Peyer's patch (tissue), 4 donors: ENCODE measurements at regions not wholly inside any gene's neighbourhood (a gene's known extent, or its start where the extent isn't known, plus 50 kb on each side); places are given as distances from the start of the nearest gene placed in this dataset.

Experiments
- DNase-seq, 3 donors: peaks; one replicate each; pipeline ENCODE4 v3.0.0-alpha.2; 2017 to 2019
- H3K27ac ChIP-seq, 4 donors: fragments of 200-600 bp; sonication (generic); one replicate each; pipeline ENCODE4 v1.5.1; 2016 to 2019
- H3K27me3 ChIP-seq, 2 donors: fragments of 200-600 bp; sonication (generic); one replicate each; pipeline ENCODE4 v1.5.1; 2019
- H3K36me3 ChIP-seq, 3 donors: fragments of 200-600 bp; sonication (generic); one replicate each; pipeline ENCODE4 v1.5.1; 2016 to 2019
- H3K4me1 ChIP-seq, 4 donors: fragments of 200-600 bp; sonication (generic); one replicate each; pipeline ENCODE4 v1.5.1; 2016 to 2019
- H3K4me3 ChIP-seq, 4 donors: fragments of 200-600 bp; sonication (generic); 1 replicate in 3 of 4; 2 replicates in 1 of 4; pipeline ENCODE4 v1.5.1; 2016 to 2019; ENCODE audit warnings: mild to moderate bottlenecking in 1 of 4
- H3K9me3 ChIP-seq, 4 donors: fragments of 200-600 bp; sonication (generic); one replicate each; pipeline ENCODE4 v1.5.1; 2016 to 2019; ENCODE audit warnings: mild to moderate bottlenecking in 1 of 4
- POLR2A ChIP-seq, 2 donors: fragments of 450-650 bp; IDR thresholded peaks; one replicate each; pipeline ENCODE4 v1.5.1; 2017; ENCODE audit warnings: antibody characterized with exemption in 2 of 2, mild to moderate bottlenecking in 2 of 2, moderate library complexity in 2 of 2
- TF ChIP-seq, protein P1 (sequence below), 6 experiments: fragments of 450-650 bp in 4 of 6; fragments of 200-600 bp in 2 of 6; sonication (generic) in 1 of 6; IDR thresholded peaks; one replicate each; pipeline ENCODE4 v1.5.1; 2017 to 2019; ENCODE audit warnings: antibody characterized with exemption in 6 of 6, mild to moderate bottlenecking in 3 of 6, moderate library complexity in 1 of 6

DNA sequence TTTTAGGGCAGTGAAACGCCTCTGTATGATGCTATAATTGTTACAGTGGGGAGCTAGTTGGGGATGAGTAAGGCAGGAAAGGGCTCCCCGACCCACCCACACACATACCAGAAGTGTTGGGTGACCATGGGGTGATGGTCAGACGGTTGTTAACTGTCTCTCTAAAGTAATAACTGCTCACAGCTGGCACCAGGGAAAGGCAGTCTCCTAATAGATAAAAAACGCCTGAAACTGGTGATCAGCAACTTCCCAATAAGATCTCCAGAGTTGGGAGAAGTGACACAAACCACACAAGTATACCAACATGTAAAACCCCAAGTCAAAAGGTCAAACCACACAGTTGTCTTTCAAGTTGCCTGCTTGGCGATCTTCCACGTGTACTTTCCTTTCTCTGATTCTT is 346.5 kb upstream of the CNTN4 start:
- TF ChIP-seq, protein P1, sequence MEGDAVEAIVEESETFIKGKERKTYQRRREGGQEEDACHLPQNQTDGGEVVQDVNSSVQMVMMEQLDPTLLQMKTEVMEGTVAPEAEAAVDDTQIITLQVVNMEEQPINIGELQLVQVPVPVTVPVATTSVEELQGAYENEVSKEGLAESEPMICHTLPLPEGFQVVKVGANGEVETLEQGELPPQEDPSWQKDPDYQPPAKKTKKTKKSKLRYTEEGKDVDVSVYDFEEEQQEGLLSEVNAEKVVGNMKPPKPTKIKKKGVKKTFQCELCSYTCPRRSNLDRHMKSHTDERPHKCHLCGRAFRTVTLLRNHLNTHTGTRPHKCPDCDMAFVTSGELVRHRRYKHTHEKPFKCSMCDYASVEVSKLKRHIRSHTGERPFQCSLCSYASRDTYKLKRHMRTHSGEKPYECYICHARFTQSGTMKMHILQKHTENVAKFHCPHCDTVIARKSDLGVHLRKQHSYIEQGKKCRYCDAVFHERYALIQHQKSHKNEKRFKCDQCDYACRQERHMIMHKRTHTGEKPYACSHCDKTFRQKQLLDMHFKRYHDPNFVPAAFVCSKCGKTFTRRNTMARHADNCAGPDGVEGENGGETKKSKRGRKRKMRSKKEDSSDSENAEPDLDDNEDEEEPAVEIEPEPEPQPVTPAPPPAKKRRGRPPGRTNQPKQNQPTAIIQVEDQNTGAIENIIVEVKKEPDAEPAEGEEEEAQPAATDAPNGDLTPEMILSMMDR (IDR thresholded peaks at IDR 0.05), result no peak
- no peak for TF ChIP-seq POLR2A (IDR thresholded peaks at IDR 0.05)
- Histone ChIP-seq H3K36me3 (no peaks in the 10 kb centered on the region), H3K27me3 (no peaks in the 10 kb centered on the region), H3K9me3 (no peaks in the 10 kb centered on the region), H3K4me1 (no peaks in the 10 kb centered on the region), H3K27ac (no peak overlapping the region), H3K4me3 (no peak overlapping the region)
- DNase-seq, result no peak

DNA sequence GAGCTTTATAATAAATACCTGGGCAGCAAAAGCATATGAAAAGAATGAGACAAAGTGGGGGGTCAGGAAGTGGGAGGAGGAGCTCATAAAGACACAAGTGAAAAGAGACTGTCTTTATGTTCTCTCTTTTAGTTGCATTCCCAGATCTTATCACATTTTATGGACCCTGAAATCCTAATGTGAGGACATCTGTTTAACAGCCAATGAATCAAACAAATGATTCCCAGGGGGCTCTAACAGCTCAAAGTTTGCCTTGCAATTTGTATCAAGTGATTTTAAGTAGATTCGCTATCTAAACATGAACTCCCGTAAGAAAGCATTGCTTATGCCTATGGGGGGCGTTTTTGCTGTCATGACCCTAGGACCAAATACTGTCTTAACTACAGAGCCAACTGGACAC is 332.3 kb upstream of the CNTN4 start:
- TF ChIP-seq, protein P1 (IDR thresholded peaks at IDR 0.05), result no peak
- TF ChIP-seq POLR2A (IDR thresholded peaks at IDR 0.05), result no peak
- no peak overlapping the region for H3K4me3 ChIP-seq
- H3K9me3 ChIP-seq, result no peaks in the 10 kb centered on the region
- no peaks in the 10 kb centered on the region for H3K36me3 ChIP-seq
- H3K27ac ChIP-seq, result no peak overlapping the region
- H3K4me1 ChIP-seq, result no peaks in the 10 kb centered on the region
- no peaks in the 10 kb centered on the region for H3K27me3 ChIP-seq
- DNase-seq, result no peak

DNA sequence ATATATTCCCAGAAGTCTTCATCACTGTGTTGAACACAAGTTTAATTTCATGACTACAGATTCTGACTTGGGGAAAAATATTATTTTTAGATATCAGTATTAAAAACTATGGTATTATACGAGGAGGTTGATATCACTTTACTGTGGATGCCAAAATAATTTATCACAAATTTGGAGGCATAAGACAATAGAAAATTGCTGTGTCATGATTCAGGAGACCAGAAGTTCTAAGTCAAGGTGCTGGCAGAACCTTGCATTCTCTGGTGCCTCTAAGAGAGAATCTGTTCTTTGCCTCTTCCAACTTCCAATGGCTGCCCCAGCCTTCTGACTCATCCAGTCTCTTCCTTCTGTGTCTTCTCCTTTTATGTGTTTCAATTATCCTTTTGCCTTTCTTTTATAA is 325.0 kb upstream of the CNTN4 start:
- H3K4me1 ChIP-seq, result no peaks in the 10 kb centered on the region
- TF ChIP-seq, protein P1 (IDR thresholded peaks at IDR 0.05), result no peak
- no peak for TF ChIP-seq POLR2A (IDR thresholded peaks at IDR 0.05)
- no peaks in the 10 kb centered on the region for H3K27me3 ChIP-seq
- H3K9me3 ChIP-seq, result no peaks in the 10 kb centered on the region
- H3K36me3 ChIP-seq, result no peaks in the 10 kb centered on the region
- H3K4me3 ChIP-seq, result no peak overlapping the region
- H3K27ac ChIP-seq, result no peak overlapping the region
- DNase-seq, result no peak

DNA sequence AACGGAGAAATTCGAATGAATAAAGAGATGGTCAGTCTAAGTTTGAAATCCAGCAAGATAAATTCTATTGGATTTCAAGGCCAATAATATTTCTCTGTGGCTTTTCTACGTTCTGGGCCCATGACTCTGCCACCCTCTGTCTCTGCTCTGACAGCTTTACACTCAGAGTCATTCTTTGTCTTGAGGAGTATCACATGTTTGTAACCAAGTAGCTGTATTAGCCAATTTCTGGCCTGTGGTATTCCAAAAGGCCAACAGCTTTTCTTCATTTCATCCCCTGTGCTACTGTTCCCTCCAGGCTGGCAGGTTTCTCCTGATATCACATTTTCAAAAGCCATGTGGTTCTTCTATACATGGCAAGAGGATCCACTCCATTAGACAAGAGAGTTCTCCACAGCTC is 324.1 kb upstream of the CNTN4 start:
- Histone ChIP-seq H3K4me3 (no peak overlapping the region), H3K36me3 (no peaks in the 10 kb centered on the region), H3K27me3 (no peaks in the 10 kb centered on the region), H3K27ac (no peak overlapping the region), H3K9me3 (no peaks in the 10 kb centered on the region), H3K4me1 (no peaks in the 10 kb centered on the region)
- no peak for DNase-seq
- TF ChIP-seq POLR2A (IDR thresholded peaks at IDR 0.05), result no peak
- TF ChIP-seq, protein P1 (IDR thresholded peaks at IDR 0.05), result no peak

DNA sequence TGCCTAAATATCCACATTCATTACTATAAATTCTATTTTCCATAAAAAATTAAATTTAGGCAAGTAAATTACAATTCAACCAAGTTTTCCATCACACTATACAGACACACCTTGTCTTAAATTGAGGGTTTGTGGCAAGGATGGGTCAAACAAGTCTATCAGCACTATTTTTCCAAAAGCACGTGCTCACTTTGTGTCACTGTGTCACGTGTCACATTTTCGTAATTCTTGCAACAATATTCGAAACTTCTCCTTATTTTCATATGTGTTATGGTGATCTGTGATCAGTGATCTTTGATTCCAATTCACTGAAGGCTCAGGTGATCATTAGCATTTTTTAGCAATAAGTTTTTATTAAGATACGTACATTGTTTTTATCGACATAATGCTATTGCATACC is 323.3 kb upstream of the CNTN4 start:
- no peaks in the 10 kb centered on the region for H3K9me3 ChIP-seq
- TF ChIP-seq, protein P1 (IDR thresholded peaks at IDR 0.05), result no peak
- no peak for TF ChIP-seq POLR2A (IDR thresholded peaks at IDR 0.05)
- H3K4me1 ChIP-seq, result no peaks in the 10 kb centered on the region
- no peaks in the 10 kb centered on the region for H3K36me3 ChIP-seq
- no peak overlapping the region for H3K27ac ChIP-seq
- H3K4me3 ChIP-seq, result no peak overlapping the region
- no peak for DNase-seq
- H3K27me3 ChIP-seq, result no peaks in the 10 kb centered on the region

DNA sequence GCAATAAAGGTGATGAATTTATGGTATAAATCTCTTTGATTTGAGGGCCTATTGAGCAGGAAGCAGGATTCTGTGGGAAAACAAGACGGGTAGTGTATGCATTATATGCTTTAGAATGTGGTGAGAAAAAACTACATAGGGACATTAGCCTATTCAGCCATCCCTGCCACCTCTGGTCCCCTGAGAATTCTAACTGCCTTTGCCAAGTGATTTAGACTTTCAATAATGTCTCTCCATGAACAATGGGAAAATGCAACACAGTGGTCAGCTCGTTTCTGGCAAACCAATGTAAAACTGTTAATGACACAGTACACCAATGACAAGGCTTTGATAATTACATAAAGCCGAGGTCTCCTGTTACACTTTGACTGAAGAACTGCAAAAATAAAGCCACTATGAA is 314.7 kb upstream of the CNTN4 start:
- H3K4me3 ChIP-seq, result no peak overlapping the region
- no peaks in the 10 kb centered on the region for H3K9me3 ChIP-seq
- no peaks in the 10 kb centered on the region for H3K4me1 ChIP-seq
- H3K27ac ChIP-seq, result no peak overlapping the region
- no peak for DNase-seq
- TF ChIP-seq, protein P1 (IDR thresholded peaks at IDR 0.05), result no peak
- TF ChIP-seq POLR2A (IDR thresholded peaks at IDR 0.05), result no peak
- H3K27me3 ChIP-seq, result no peaks in the 10 kb centered on the region
- H3K36me3 ChIP-seq, result no peaks in the 10 kb centered on the region
